GM23338 (cell line): ENCODE measurements at regions not wholly inside any gene's neighbourhood (a gene's known extent, or its start where the extent isn't known, plus 50 kb on each side); places are given as distances from the start of the nearest gene placed in this dataset.

Source experiments
- ATAC-seq: fragments of 200-7000 bp; cut with Tn5 transposase; 3 replicates; pipeline ENCODE4 v1.9.1; 2020
- DNase-seq: peaks from one replicate; pipeline ENCODE4 v3.0.0-alpha.2; 2015; ENCODE audit warnings: low spot score
- H2AFZ ChIP-seq: fragments of 200-600 bp; sonication (generic); 2 replicates; pipeline ENCODE4 v1.8.0; 2016; ENCODE audit warnings: antibody characterized with exemption, mild to moderate bottlenecking, moderate library complexity
- H3F3A ChIP-seq: fragments of 200-600 bp; sonication (generic); replicated peaks from 2 replicates; pipeline ENCODE4 v1.8.0; 2017; ENCODE audit warnings: antibody characterized with exemption, mixed run types, low read depth
- H3K27ac ChIP-seq: fragments of 200-600 bp; sonication (generic); 2 replicates; pipeline ENCODE4 v1.6.1; 2016; ENCODE audit warnings: low read depth
- H3K27me3 ChIP-seq: fragments of 200-600 bp; sonication (generic); 2 replicates; pipeline ENCODE4 v1.8.0; 2016; ENCODE audit warnings: mild to moderate bottlenecking, mixed run types, moderate library complexity; ENCODE audit not compliant: insufficient read depth
- H3K36me3 ChIP-seq: fragments of 200-600 bp; sonication (generic); 2 replicates; pipeline ENCODE4 v1.8.0; 2016; ENCODE audit warnings: mild to moderate bottlenecking; ENCODE audit not compliant: insufficient read depth
- H3K4me1 ChIP-seq: fragments of 200-600 bp; sonication (generic); 2 replicates; pipeline ENCODE4 v1.8.0; 2016; ENCODE audit warnings: mild to moderate bottlenecking, moderate library complexity; ENCODE audit not compliant: insufficient read depth
- H3K4me2 ChIP-seq: fragments of 200-600 bp; sonication (generic); 2 replicates; pipeline ENCODE4 v1.7.1; 2017; ENCODE audit warnings: mixed run types
- H3K4me3 ChIP-seq: fragments of 200-600 bp; sonication (generic); 2 replicates; pipeline ENCODE4 v1.6.1; 2016; ENCODE audit warnings: mixed run types
- H3K79me2 ChIP-seq: fragments of 200-600 bp; sonication (generic); replicated peaks from 2 replicates; pipeline ENCODE4 v1.8.0; 2017; ENCODE audit warnings: mild to moderate bottlenecking; ENCODE audit not compliant: insufficient read depth
- H3K9me2 ChIP-seq: fragments of 200-600 bp; sonication (generic); 2 replicates; pipeline ENCODE4 v1.8.0; 2017; ENCODE audit not compliant: insufficient read depth
- H4K20me1 ChIP-seq: fragments of 200-600 bp; sonication (generic); replicated peaks from 2 replicates; pipeline ENCODE4 v1.8.0; 2017; ENCODE audit warnings: mild to moderate bottlenecking; ENCODE audit not compliant: insufficient read depth
- H3K27ac Mint-ChIP-seq: 2 replicates; pipeline ENCODE4 v1.8.0; 2020; ENCODE audit warnings: inconsistent platforms, mild to moderate bottlenecking, moderate library complexity, mixed read lengths
- H3K27me3 Mint-ChIP-seq: 3 replicates; pipeline ENCODE4 v1.8.0; 2022; ENCODE audit warnings: low read depth, mild to moderate bottlenecking, moderate library complexity, mixed read lengths, inconsistent platforms; ENCODE audit not compliant: insufficient read depth, poor library complexity
- H3K36me3 Mint-ChIP-seq: 3 replicates; pipeline ENCODE4 v1.8.0; 2021; ENCODE audit warnings: low read depth, mild to moderate bottlenecking, inconsistent platforms, moderate library complexity, mixed read lengths
- H3K4me1 Mint-ChIP-seq: 3 replicates; pipeline ENCODE4 v1.8.0; 2020; ENCODE audit warnings: mild to moderate bottlenecking, inconsistent platforms, mixed read lengths
- H3K4me3 Mint-ChIP-seq: 3 replicates; pipeline ENCODE4 v1.8.0; 2021; ENCODE audit warnings: moderate library complexity, mild to moderate bottlenecking, inconsistent platforms, mixed read lengths
- H3K9me3 Mint-ChIP-seq: 3 replicates; pipeline ENCODE4 v1.8.0; 2020; ENCODE audit warnings: moderate library complexity, mild to moderate bottlenecking, inconsistent platforms, mixed read lengths
- CREB1 ChIP-seq: fragments of 250-450 bp; sonication (Bioruptor Pico); IDR thresholded peaks from 2 replicates; pipeline ENCODE4 v1.5.0; 2020; ENCODE audit warnings: low read depth, mild to moderate bottlenecking, moderate library complexity
- CTCF ChIP-seq, 2 experiments: fragments of 200-600 bp in 1 of 2; sonication (generic) in 1 of 2; conservative IDR thresholded peaks; 2 replicates each; pipeline versions ENCODE4 v1.5.1 to v1.6.1; 2016 to 2017; ENCODE audit warnings: antibody characterized with exemption in 2 of 2, low read depth in 2 of 2, mild to moderate bottlenecking in 2 of 2, moderate library complexity in 1 of 2
- ETS1 ChIP-seq: IDR thresholded peaks from 2 replicates; pipeline ENCODE4 v1.6.1; 2016; ENCODE audit warnings: antibody characterized with exemption
- EZH2 ChIP-seq: fragments of 200-600 bp; sonication (generic); IDR thresholded peaks from one replicate; pipeline ENCODE4 v1.8.0; 2017; ENCODE audit warnings: antibody characterized with exemption, mild to moderate bottlenecking, low read depth; ENCODE audit not compliant: unreplicated experiment
- EZH2phosphoT487 ChIP-seq: fragments of 200-600 bp; sonication (generic); IDR thresholded peaks from one replicate; pipeline ENCODE4 v1.8.1; 2018; ENCODE audit warnings: antibody characterized with exemption; ENCODE audit not compliant: unreplicated experiment
- JUNB ChIP-seq: IDR thresholded peaks from one replicate; pipeline ENCODE4 v1.6.1; 2016; ENCODE audit warnings: antibody characterized with exemption; ENCODE audit not compliant: unreplicated experiment
- NANOG ChIP-seq: IDR thresholded peaks from 2 replicates; pipeline ENCODE4 v1.6.1; 2016; ENCODE audit warnings: antibody characterized with exemption, borderline replicate concordance
- POLR2AphosphoS5 ChIP-seq: IDR thresholded peaks from 2 replicates; pipeline ENCODE4 v1.6.1; 2016; ENCODE audit warnings: antibody characterized with exemption, low read depth
- REST ChIP-seq: IDR thresholded peaks from one replicate; pipeline ENCODE4 v1.6.1; 2018; ENCODE audit warnings: antibody characterized with exemption; ENCODE audit not compliant: unreplicated experiment
- STAT1 ChIP-seq: IDR thresholded peaks from one replicate; pipeline ENCODE4 v1.6.1; 2016; ENCODE audit warnings: antibody characterized with exemption; ENCODE audit not compliant: unreplicated experiment
- ZNF114 ChIP-seq: fragments of 250-450 bp; sonication (Bioruptor Pico); IDR thresholded peaks from 2 replicates; pipeline ENCODE4 v1.5.0; 2020; ENCODE audit warnings: mild to moderate bottlenecking, moderate library complexity
- ZNF331 ChIP-seq: fragments of 250-450 bp; sonication (Bioruptor Pico); IDR thresholded peaks from 2 replicates; pipeline ENCODE4 v1.5.0; 2020; ENCODE audit warnings: low read depth, mild to moderate bottlenecking, moderate library complexity
- ZNF462 ChIP-seq: fragments of 250-450 bp; sonication (Bioruptor Pico); IDR thresholded peaks from 2 replicates; pipeline ENCODE4 v1.5.0; 2020; ENCODE audit warnings: mild to moderate bottlenecking, moderate library complexity

- Histone ChIP-seq H2AFZ (0 out of 2 replicates have a peak overlapping the region, but pooled peaks have one; percentile 32), H3K4me2 (no peak overlapping the region), H4K20me1 (no peaks in the 10 kb centered on the region), H3K9me2 (peaks cover 7% of the 10 kb centered on the region; the same call in 1 of the 2 replicates), H3K4me1 (no peaks in the 10 kb centered on the region), H3K27me3 (no peaks in the 10 kb centered on the region), H3K4me3 (no peak overlapping the region), H3F3A (no peaks in the 10 kb centered on the region), H3K79me2 (no peaks in the 10 kb centered on the region), H3K27ac (no peak overlapping the region), H3K36me3 (no peaks in the 10 kb centered on the region)
- Mint-ChIP-seq H3K4me1 (peaks cover 3% of the 10 kb centered on the region; the same call in 2 of the 3 replicates), H3K27ac (no peak overlapping the region; the same call in 1 of the 2 replicates), H3K9me3 (peaks cover 1% of the 10 kb centered on the region; the same call in 2 of the 3 replicates), H3K36me3 (no peaks in the 10 kb centered on the region), H3K4me3 (no peak overlapping the region; the same call in 2 of the 3 replicates), H3K27me3 (no peaks in the 10 kb centered on the region)
- DNase-seq (no peak), ATAC-seq (no peak)
- TF ChIP-seq CREB1 (no peak), JUNB (no peak), STAT1 (no peak), ZNF114 (no peak), NANOG (no peak), EZH2 (no peak), POLR2AphosphoS5 (no peak), ZNF462 (no peak), EZH2phosphoT487 (no peak), CTCF (conservative IDR thresholded peaks at IDR 0.05; ENCODE audit: low read depth in 2 of 2) (no peak), REST (no peak), ZNF331 (no peak), ETS1 (no peak)
Observed at GRCh38 chr12:115543269-115543668, 734.2 kb downstream of the MED13L start.
